H1 (cell line): ENCODE measurements at regions not wholly inside any gene's neighbourhood (a gene's known extent, or its start where the extent isn't known, plus 50 kb on each side); places are given as distances from the start of the nearest gene placed in this dataset.

ENCODE experiments used
- CTCF ChIA-PET: fragments of 300-600 bp; sonication (Branson Sonifier 250); formaldehyde crosslinking; loops from one replicate; lab custom pipeline; 2021; ENCODE audit not compliant: partially characterized antibody; lab: Charles Lee
- POLR2A ChIA-PET: fragments of 300-600 bp; sonication (Branson Sonifier 250); formaldehyde crosslinking; loops from one replicate; lab custom pipeline; 2021; ENCODE audit warnings: inconsistent platforms; ENCODE audit not compliant: partially characterized antibody; lab: Charles Lee
- DNase-seq, 2 experiments: peaks; one replicate each; pipeline versions ENCODE4 v3.0.0 to v3.0.0-alpha.2; 2010 to 2022; ENCODE audit warnings: low spot score in 2 of 2, low read depth in 1 of 2, mixed read lengths in 1 of 2
- FAIRE-seq: peaks from 2 replicates; lab custom pipeline; 2011; peaks lifted over from hg19 to GRCh38; lab: Jason Lieb, UNC
- H2AFZ ChIP-seq: 2 replicates; pipeline ENCODE4 v1.8.1; 2012; ENCODE audit warnings: low read length, inconsistent platforms
- H2AK5ac ChIP-seq: 2 replicates; pipeline ENCODE4 v1.6.1; 2013; ENCODE audit warnings: low read depth, low read length
- H2BK120ac ChIP-seq: replicated peaks from 2 replicates; pipeline ENCODE3; 2013; ENCODE audit warnings: low read depth, low read length, inconsistent platforms
- H2BK12ac ChIP-seq: 2 replicates; pipeline ENCODE4 v1.6.1; 2013; ENCODE audit warnings: low read depth, low read length
- H2BK15ac ChIP-seq: 2 replicates; pipeline ENCODE4 v1.6.1; 2013; ENCODE audit warnings: low read length
- H2BK20ac ChIP-seq: 2 replicates; pipeline ENCODE4 v1.6.1; 2013; ENCODE audit warnings: low read length
- H2BK5ac ChIP-seq: 2 replicates; pipeline ENCODE4 v1.6.1; 2013; ENCODE audit warnings: low read depth, low read length
- H3K14ac ChIP-seq: 2 replicates; pipeline ENCODE4 v1.6.1; 2013; ENCODE audit warnings: inconsistent platforms; ENCODE audit not compliant: insufficient read length
- H3K18ac ChIP-seq: 2 replicates; pipeline ENCODE4 v1.6.1; 2013; ENCODE audit warnings: low read length; ENCODE audit errors: extremely low read depth
- H3K23ac ChIP-seq: 2 replicates; pipeline ENCODE4 v1.6.1; 2013; ENCODE audit warnings: inconsistent platforms; ENCODE audit not compliant: insufficient read length
- H3K23me2 ChIP-seq: 2 replicates; pipeline ENCODE4 v1.6.1; 2013; ENCODE audit warnings: low read depth, low read length
- H3K27ac ChIP-seq: 2 replicates; pipeline ENCODE4 v1.6.1; 2011; ENCODE audit warnings: low read depth, low read length, inconsistent platforms
- H3K27me3 ChIP-seq, 4 experiments: replicated peaks in 1 of 4; 1 replicate in 1 of 4; 2 replicates in 3 of 4; pipeline versions ENCODE4 v1.6.1 to v1.8.1; 2011 to 2013; ENCODE audit warnings: low read length in 3 of 4, mild to moderate bottlenecking in 3 of 4, inconsistent platforms in 2 of 4, mixed read lengths in 2 of 4, moderate library complexity in 1 of 4; ENCODE audit not compliant: control insufficient read depth in 3 of 4, insufficient read depth in 3 of 4; ENCODE audit errors: extremely low read depth in 1 of 4
- H3K36me3 ChIP-seq, 4 experiments: 2 replicates each; pipeline versions ENCODE4 v1.6.1 to v1.8.1; 2011 to 2013; ENCODE audit warnings: mild to moderate bottlenecking in 4 of 4, low read length in 3 of 4, moderate library complexity in 2 of 4, control low read depth in 1 of 4, inconsistent platforms in 1 of 4; ENCODE audit not compliant: insufficient read depth in 4 of 4, control insufficient read depth in 2 of 4
- H3K4ac ChIP-seq: replicated peaks from 2 replicates; pipeline ENCODE3; 2013; ENCODE audit warnings: low read length, low read depth, mixed read lengths, inconsistent platforms; ENCODE audit not compliant: insufficient read length
- H3K4me1 ChIP-seq, 4 experiments: replicated peaks in 1 of 4; 1 replicate in 1 of 4; 2 replicates in 3 of 4; pipeline versions ENCODE4 v1.6.1 to v1.8.1; 2011 to 2013; ENCODE audit warnings: low read length in 3 of 4, inconsistent platforms in 2 of 4, mixed read lengths in 1 of 4; ENCODE audit not compliant: insufficient read depth in 4 of 4, control insufficient read depth in 3 of 4
- H3K4me2 ChIP-seq, 2 experiments: 2 replicates each; pipeline versions ENCODE4 v1.6.1 to v1.8.1; 2011 to 2013; ENCODE audit warnings: low read depth in 2 of 2, low read length in 2 of 2, control low read depth in 1 of 2, inconsistent platforms in 1 of 2, mild to moderate bottlenecking in 1 of 2; ENCODE audit not compliant: insufficient read depth in 1 of 2
- H3K4me3 ChIP-seq, 4 experiments: fragments of 200-600, 300-600 bp in 1 of 4; sonication (generic), shearing (Covaris generic), sonication (Bioruptor Twin) in 1 of 4; 2 replicates each; pipeline versions ENCODE4 v1.5.1 to v1.8.1; 2011 to 2016; ENCODE audit warnings: low read length in 4 of 4, low read depth in 3 of 4, control low read depth in 2 of 4, inconsistent platforms in 2 of 4, mild to moderate bottlenecking in 2 of 4, mixed read lengths in 1 of 4, moderate library complexity in 1 of 4; ENCODE audit not compliant: insufficient read depth in 2 of 4; ENCODE audit errors: extremely low read depth in 1 of 4
- H3K56ac ChIP-seq: replicated peaks from 2 replicates; pipeline ENCODE3; 2013; ENCODE audit warnings: low read depth, mild to moderate bottlenecking, mixed read lengths, low read length, inconsistent platforms; ENCODE audit not compliant: insufficient read length
- H3K79me1 ChIP-seq: 2 replicates; pipeline ENCODE4 v1.6.1; 2013; ENCODE audit warnings: low read depth, low read length, control low read depth
- H3K79me2 ChIP-seq, 2 experiments: 2 replicates each; pipeline versions ENCODE4 v1.6.1 to v1.8.1; 2012 to 2013; ENCODE audit warnings: low read length in 2 of 2, mild to moderate bottlenecking in 2 of 2, inconsistent platforms in 1 of 2; ENCODE audit not compliant: insufficient read depth in 2 of 2, control insufficient read depth in 1 of 2
- H3K9ac ChIP-seq, 4 experiments: replicated peaks in 1 of 4; 1 replicate in 1 of 4; 2 replicates in 3 of 4; pipeline versions ENCODE4 v1.6.1 to v1.8.1; 2011 to 2013; ENCODE audit warnings: low read depth in 3 of 4, low read length in 3 of 4, control low read depth in 2 of 4, mild to moderate bottlenecking in 2 of 4, moderate library complexity in 2 of 4, inconsistent platforms in 1 of 4; ENCODE audit errors: extremely low read depth in 1 of 4
- H3K9me3 ChIP-seq, 2 experiments: 2 replicates each; pipeline versions ENCODE4 v1.6.1 to v1.8.1; 2012 to 2013; ENCODE audit warnings: mild to moderate bottlenecking in 2 of 2, moderate library complexity in 2 of 2, control low read depth in 1 of 2, inconsistent platforms in 1 of 2, low read depth in 1 of 2, low read length in 1 of 2, mixed read lengths in 1 of 2; ENCODE audit not compliant: insufficient read depth in 2 of 2
- H4K20me1 ChIP-seq, 2 experiments: replicated peaks in 1 of 2; 2 replicates each; pipeline versions ENCODE3 to v1.8.1; 2011 to 2013; ENCODE audit warnings: inconsistent platforms in 2 of 2, low read length in 2 of 2, mild to moderate bottlenecking in 1 of 2; ENCODE audit not compliant: insufficient read depth in 2 of 2, control insufficient read depth in 1 of 2
- H4K5ac ChIP-seq: 2 replicates; pipeline ENCODE4 v1.6.1; 2013; ENCODE audit warnings: low read length, low read depth, mixed read lengths, inconsistent platforms; ENCODE audit not compliant: insufficient read length
- H4K8ac ChIP-seq: 2 replicates; pipeline ENCODE4 v1.8.0; 2013; ENCODE audit warnings: mild to moderate bottlenecking, moderate library complexity, low read length, inconsistent platforms; ENCODE audit not compliant: insufficient read depth; ENCODE audit errors: extremely low read depth
- H4K91ac ChIP-seq: replicated peaks from 2 replicates; pipeline ENCODE3; 2013; ENCODE audit warnings: low read length, mixed read lengths, inconsistent platforms; ENCODE audit not compliant: insufficient read length
- ASH2L ChIP-seq: fragments of 200-600, 300-600 bp; sonication (generic); IDR thresholded peaks from one replicate; pipeline ENCODE4 v1.7.1; 2017; ENCODE audit warnings: low read length
- BACH1 ChIP-seq: IDR thresholded peaks from 2 replicates; pipeline ENCODE4 v1.6.1; 2012; ENCODE audit warnings: low read length, improper control_type of control experiment
- CEBPB ChIP-seq: IDR thresholded peaks from 2 replicates; pipeline ENCODE4 v1.6.1; 2012; ENCODE audit warnings: low read depth, low read length
- CHD2 ChIP-seq: IDR thresholded peaks from 2 replicates; pipeline ENCODE4 v1.6.1; 2012; ENCODE audit warnings: low read length, improper control_type of control experiment
- CTBP2 ChIP-seq: IDR thresholded peaks from 2 replicates; pipeline ENCODE4 v1.7.0; 2011; ENCODE audit warnings: borderline replicate concordance, mild to moderate bottlenecking, moderate library complexity, mixed read lengths, low read length; ENCODE audit not compliant: insufficient read depth, insufficient read length
- HDAC2 ChIP-seq, 2 experiments: fragments of 300-600 bp in 1 of 2; sonication (generic) in 1 of 2; IDR thresholded peaks; 2 replicates each; pipeline ENCODE4 v1.6.1; 2011 to 2012; ENCODE audit warnings: low read depth in 2 of 2, low read length in 2 of 2, mild to moderate bottlenecking in 2 of 2, moderate library complexity in 2 of 2, borderline replicate concordance in 1 of 2, inconsistent platforms in 1 of 2
- MAX ChIP-seq: IDR thresholded peaks from 2 replicates; pipeline ENCODE4 v1.6.1; 2012; ENCODE audit warnings: inconsistent platforms
- RFX5 ChIP-seq: IDR thresholded peaks from 2 replicates; pipeline ENCODE4 v1.6.1; 2011; ENCODE audit warnings: low read depth, low read length, improper control_type of control experiment, borderline replicate concordance
- SIN3A ChIP-seq, 2 experiments: IDR thresholded peaks in 1 of 2; conservative IDR thresholded peaks in 1 of 2; 2 replicates each; pipeline ENCODE4 v1.6.1; 2011 to 2012; ENCODE audit warnings: low read length in 2 of 2, improper control_type of control experiment in 1 of 2, low read depth in 1 of 2, mild to moderate bottlenecking in 1 of 2
- SIRT6 ChIP-seq: IDR thresholded peaks from one replicate; pipeline ENCODE4 v1.7.1; 2012; ENCODE audit warnings: low read length, inconsistent platforms
- SIX5 ChIP-seq: IDR thresholded peaks from 2 replicates; pipeline ENCODE4 v1.6.1; 2011; ENCODE audit warnings: mild to moderate bottlenecking, low read depth, low read length
- SP1 ChIP-seq: IDR thresholded peaks from 2 replicates; pipeline ENCODE4 v1.6.1; 2011; ENCODE audit warnings: low read depth, low read length
- SP2 ChIP-seq: IDR thresholded peaks from 2 replicates; pipeline ENCODE4 v1.6.1; 2012; ENCODE audit warnings: mild to moderate bottlenecking, low read length, inconsistent platforms
- SP4 ChIP-seq: IDR thresholded peaks from 2 replicates; pipeline ENCODE4 v1.6.1; 2012; ENCODE audit warnings: low read length, inconsistent platforms
- TCF12 ChIP-seq: IDR thresholded peaks from 2 replicates; pipeline ENCODE4 v1.6.1; 2011; ENCODE audit warnings: low read depth, mild to moderate bottlenecking, low read length
- TEAD4 ChIP-seq: IDR thresholded peaks from 2 replicates; pipeline ENCODE4 v1.6.1; 2012; ENCODE audit warnings: low read depth, low read length, inconsistent platforms, mixed read lengths
- WGBS, 2 experiments: shearing (Covaris generic) in 1 of 2; methylation state at CpG; one replicate each; pipeline versions ENCODE4 v1.1.6 to v1.1.7; 2013 to 2015; ENCODE audit warnings: low lambda C conversion rate in 2 of 2, mixed read lengths in 2 of 2, inconsistent platforms in 1 of 2, low coverage in 1 of 2, missing lambda C conversion rate in 1 of 2; ENCODE audit not compliant: insufficient replicate concordance in 2 of 2, insufficient coverage in 1 of 2, insufficient read length in 1 of 2; ENCODE audit errors: extremely low coverage in 1 of 2, missing lambda C conversion rate in 1 of 2; 5-methylcytosine and 5-hydroxymethylcytosine counted together

GRCh38 chr6:88458662-88459061 lies 292.5 kb upstream of the CNR1 start:
- H2AFZ ChIP-seq, result no peak overlapping the region
- TF ChIP-seq MAX (no peak), HDAC2 (IDR thresholded peaks at IDR 0.05; ENCODE audit: borderline replicate concordance in 1 of 2, low read depth in 2 of 2, low read length in 2 of 2) (no peak), SP1 (no peak), CEBPB (no peak), SIX5 (no peak), CHD2 (no peak), SP4 (no peak), TCF12 (no peak), ASH2L (no peak), BACH1 (no peak), TEAD4 (no peak), SIRT6 (no peak), CTBP2 (no peak), RFX5 (no peak), SP2 (no peak), SIN3A (conservative IDR thresholded peaks at IDR 0.05 in 1 of 2, IDR thresholded peaks at IDR 0.05 in 1 of 2; ENCODE audit: low read depth in 1 of 2, low read length in 2 of 2) (no peak)

More at GRCh38 chr6:88458662-88459061, 292.5 kb upstream of the CNR1 start:
- Histone ChIP-seq H2BK20ac (no peak overlapping the region), H3K9ac (no peak overlapping the region), H3K4me1 (no peaks in the 10 kb centered on the region), H3K4ac (no peak overlapping the region), H3K79me2 (no peaks in the 10 kb centered on the region), H3K4me2 (no peak overlapping the region), H3K4me3 (no peak overlapping the region), H3K23ac (no peak overlapping the region), H2BK120ac (no peak overlapping the region), H3K56ac (no peak overlapping the region), H4K5ac (no peak overlapping the region), H3K23me2 (no peaks in the 10 kb centered on the region), H4K8ac (no peak overlapping the region), H4K20me1 (no peaks in the 10 kb centered on the region), H2AK5ac (no peak overlapping the region), H3K27me3 (no peaks in the 10 kb centered on the region), H3K9me3 (no peaks in the 10 kb centered on the region), H2BK12ac (no peak overlapping the region), H3K36me3 (no peaks in the 10 kb centered on the region), H3K18ac (no peak overlapping the region), H2BK15ac (no peak overlapping the region), H3K27ac (no peak overlapping the region), H3K79me1 (no peaks in the 10 kb centered on the region), H4K91ac (no peak overlapping the region), H2BK5ac (no peak overlapping the region), H3K14ac (no peak overlapping the region)
- ChIA-PET CTCF (no interaction called here), POLR2A (no interaction called here)
- 93% methylated on average over 3 of the region's 3 CpGs; no CpG with 5 or more reads in 1 of the 2 experiments for WGBS, 2 experiments
- FAIRE-seq (no peak), DNase-seq (no peak)
